ENCODE measurements at regions not wholly inside any gene's neighbourhood (a gene's known extent, or its start where the extent isn't known, plus 50 kb on each side); places are given as distances from the start of the nearest gene placed in this dataset.

DNA sequence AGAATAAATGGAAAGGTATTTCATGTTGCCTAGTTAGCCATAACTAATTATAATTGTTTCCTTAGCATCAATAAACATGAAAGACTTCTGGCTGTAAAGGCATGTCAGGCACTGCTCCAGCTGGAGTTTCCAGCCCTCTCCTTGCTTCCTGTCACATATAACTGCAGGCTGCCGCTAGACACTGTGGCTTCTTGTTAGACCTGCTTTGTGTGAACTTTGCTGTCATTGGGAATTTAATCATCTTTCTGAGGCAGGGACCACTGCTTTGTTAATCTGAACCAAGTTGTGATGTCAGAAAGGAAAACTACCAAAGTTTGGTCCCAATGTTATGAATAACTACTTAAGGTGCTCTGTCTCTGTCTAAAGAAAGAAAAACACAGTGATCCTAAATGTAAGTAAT is 90.3 kb upstream of the DUSP10 start:
- no peak for TF ChIP-seq CTCF (IDR thresholded peaks at IDR 0.05)
- DNase-seq (ENCODE audit: low spot score) = no peak
- no peak overlapping the region for H3K27ac ChIP-seq
- H3K4me3 ChIP-seq = no peak overlapping the region

DNA sequence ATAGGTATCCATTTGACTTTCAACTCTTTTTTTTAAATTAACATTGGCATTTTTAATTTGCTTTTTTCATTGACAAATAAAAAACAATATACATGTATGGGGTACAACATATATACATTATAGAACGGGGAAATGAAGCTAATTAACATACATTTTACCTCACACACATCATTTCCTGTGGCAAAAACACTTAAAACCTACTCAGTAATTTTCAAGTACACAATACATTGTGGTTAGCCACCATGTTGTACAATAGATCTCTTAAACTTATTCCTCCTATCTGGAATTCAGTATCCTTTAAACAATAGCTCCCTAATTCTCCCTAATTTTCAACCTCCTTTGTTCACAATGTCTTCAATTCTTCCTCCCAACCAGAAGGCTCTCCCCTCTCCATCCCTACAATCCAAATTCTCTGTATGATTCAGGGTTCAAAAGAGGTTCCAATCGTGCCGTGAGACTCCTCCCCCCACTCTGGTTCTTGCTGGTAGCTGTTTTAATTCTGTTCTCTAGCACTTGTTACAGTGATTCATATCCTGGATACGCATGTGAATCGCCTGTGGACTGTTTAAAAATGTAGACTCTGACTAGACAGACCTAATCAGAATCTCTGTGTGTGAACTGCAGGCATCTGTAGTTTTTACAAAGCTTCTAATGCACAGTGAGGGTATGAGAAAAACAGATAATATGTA is 87.6 kb upstream of the DUSP10 start:
- H3K4me3 ChIP-seq = no peak overlapping the region
- no peak overlapping the region for H3K27ac ChIP-seq
- DNase-seq (ENCODE audit: low spot score) = no peak
- TF ChIP-seq CTCF (IDR thresholded peaks at IDR 0.05) = no peak

- no peak for DNase-seq (ENCODE audit: low spot score)
- Histone ChIP-seq H3K27ac (no peak overlapping the region), H3K4me3 (no peak overlapping the region)
- TF ChIP-seq CTCF (IDR thresholded peaks at IDR 0.05) = no peak
These were observed 85.4 kb upstream of the DUSP10 start for GRCh38 chr1:221827307-221827642.

DNA sequence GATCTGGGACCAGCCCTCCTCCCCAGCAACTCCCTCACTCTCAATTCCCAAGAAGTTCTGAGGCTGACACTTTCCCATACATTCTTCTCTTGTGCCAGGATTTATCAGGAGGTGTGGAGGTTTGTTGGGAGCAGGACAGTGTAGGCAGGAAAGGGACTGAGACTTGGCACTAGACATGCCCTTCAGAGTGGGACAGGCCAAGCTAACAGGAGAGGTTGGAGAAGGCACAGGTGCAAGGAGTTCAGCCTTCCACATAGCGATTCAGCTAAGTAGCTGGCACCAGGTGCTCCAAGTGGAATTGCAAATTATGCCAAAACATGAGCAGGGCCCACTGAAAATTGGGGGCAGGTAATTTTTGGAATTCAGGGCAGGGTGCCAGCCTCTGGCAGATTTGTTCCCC is 83.0 kb upstream of the DUSP10 start:
- Histone ChIP-seq H3K4me3 (no peak overlapping the region), H3K27ac (no peak overlapping the region)
- DNase-seq (ENCODE audit: low spot score) = no peak
- no peak for TF ChIP-seq CTCF (IDR thresholded peaks at IDR 0.05)

DNA sequence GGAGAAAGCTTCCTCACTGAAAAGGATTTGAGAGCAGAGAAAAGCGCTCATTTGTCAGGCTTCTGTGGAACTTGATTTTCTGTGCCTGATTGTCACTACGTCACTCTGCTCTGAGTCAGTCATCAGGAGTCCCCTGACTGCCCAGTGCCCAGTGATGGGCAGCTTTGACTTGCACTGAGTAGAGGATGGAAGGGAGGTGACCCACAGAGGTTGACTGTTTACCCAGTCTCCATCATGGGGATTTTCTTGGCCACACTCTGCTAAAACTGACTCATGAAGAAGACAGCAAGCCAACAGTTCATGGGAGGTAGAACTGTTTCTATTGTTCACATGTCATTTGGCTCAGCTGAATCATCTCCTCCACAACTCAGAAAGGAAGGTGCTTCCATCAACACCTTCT is 82.1 kb upstream of the DUSP10 start:
- DNase-seq (ENCODE audit: low spot score) = no peak
- TF ChIP-seq CTCF (IDR thresholded peaks at IDR 0.05) = no peak
- Histone ChIP-seq H3K4me3 (no peak overlapping the region), H3K27ac (no peak overlapping the region)

GRCh38 chr1:221823561-221823960 is 81.7 kb upstream of the DUSP10 start:
- TF ChIP-seq CTCF (IDR thresholded peaks at IDR 0.05) = no peak
- no peak for DNase-seq (ENCODE audit: low spot score)
- no peak overlapping the region for H3K27ac ChIP-seq
- H3K4me3 ChIP-seq = no peak overlapping the region

GRCh38 chr1:221823149-221823548 is 81.3 kb upstream of the DUSP10 start:
- H3K4me3 ChIP-seq = no peak overlapping the region
- no peak for TF ChIP-seq CTCF (IDR thresholded peaks at IDR 0.05)
- DNase-seq (ENCODE audit: low spot score) = no peak
- H3K27ac ChIP-seq = no peak overlapping the region

Measured in coronary artery (tissue), 2 donors.